ENCODE measurements at regions not wholly inside any gene's neighbourhood (a gene's known extent, or its start where the extent isn't known, plus 50 kb on each side); places are given as distances from the start of the nearest gene placed in this dataset.
A peak's percentile ranks its signal among the peaks of the same experiment; 100 is the strongest.

- DNase-seq = peak in 1 of 3 donors; percentile 44
- no peaks in the 10 kb centered on the region for H3K27me3 ChIP-seq
- no peaks in the 10 kb centered on the region for H3K36me3 ChIP-seq
- TF ChIP-seq POLR2A (IDR thresholded peaks at IDR 0.05) (no peak), CTCF (IDR thresholded peaks at IDR 0.05) (no peak)
- peaks cover 0 to 29% (median 0%) of the 10 kb centered on the region in 4 donors for H3K4me1 ChIP-seq
- H3K9me3 ChIP-seq = no peaks in the 10 kb centered on the region
- H3K4me3 ChIP-seq = no peak overlapping the region
- H3K27ac ChIP-seq = peak overlapping the region; percentile 64 to 83 (median 68)
Measured at GRCh38 chr1:234918181-234918841, 210.3 kb downstream of the TOMM20 start.

- no peaks in the 10 kb centered on the region for H3K9me3 ChIP-seq
- peak in 1 of 3 donors; percentile 44 for DNase-seq
- no peaks in the 10 kb centered on the region for H3K27me3 ChIP-seq
- no peaks in the 10 kb centered on the region for H3K36me3 ChIP-seq
- peaks cover 0 to 36% (median 0%) of the 10 kb centered on the region in 4 donors for H3K4me1 ChIP-seq
- H3K27ac ChIP-seq = peak overlapping the region; percentile 55 to 83 (median 64)
- TF ChIP-seq POLR2A (IDR thresholded peaks at IDR 0.05) (no peak), CTCF (IDR thresholded peaks at IDR 0.05) (no peak)
- no peak overlapping the region for H3K4me3 ChIP-seq
Measured at GRCh38 chr1:234917495-234918180, 211.0 kb downstream of the TOMM20 start.

- H3K27ac ChIP-seq = peak overlapping the region in 1 of 4 donors; percentile 63
- DNase-seq = peak in 2 of 3 donors; percentile 12 to 28
- no peaks in the 10 kb centered on the region for H3K36me3 ChIP-seq
- peaks cover 0 to 36% (median 0%) of the 10 kb centered on the region in 4 donors for H3K4me1 ChIP-seq
- TF ChIP-seq POLR2A (IDR thresholded peaks at IDR 0.05) = no peak
- TF ChIP-seq CTCF (IDR thresholded peaks at IDR 0.05) = no peak
- H3K27me3 ChIP-seq = no peaks in the 10 kb centered on the region
- H3K4me3 ChIP-seq = no peak overlapping the region
- H3K9me3 ChIP-seq = no peaks in the 10 kb centered on the region
Measured at GRCh38 chr1:234916840-234917239, 211.8 kb downstream of the TOMM20 start.

GRCh38 chr1:234915924-234916675 lies 212.5 kb downstream of the TOMM20 start:
- Histone ChIP-seq H3K36me3 (no peaks in the 10 kb centered on the region), H3K4me1 (peaks cover 0 to 36% (median 0%) of the 10 kb centered on the region in 4 donors), H3K4me3 (no peak overlapping the region), H3K9me3 (no peaks in the 10 kb centered on the region), H3K27ac (peak overlapping the region in 1 of 4 donors; percentile 54), H3K27me3 (no peaks in the 10 kb centered on the region)
- no peak for TF ChIP-seq POLR2A (IDR thresholded peaks at IDR 0.05)
- TF ChIP-seq CTCF (IDR thresholded peaks at IDR 0.05) = no peak
- peak in 2 of 3 donors; percentile 27 to 35 for DNase-seq

GRCh38 chr1:234914606-234915290 lies 213.9 kb downstream of the TOMM20 start:
- peak in 2 of 3 donors; percentile 37 for DNase-seq
- H3K27ac ChIP-seq = no peak overlapping the region
- peaks cover 0 to 36% (median 0%) of the 10 kb centered on the region in 4 donors for H3K4me1 ChIP-seq
- no peaks in the 10 kb centered on the region for H3K9me3 ChIP-seq
- no peak overlapping the region for H3K4me3 ChIP-seq
- H3K36me3 ChIP-seq = no peaks in the 10 kb centered on the region
- H3K27me3 ChIP-seq = no peaks in the 10 kb centered on the region
- TF ChIP-seq CTCF (IDR thresholded peaks at IDR 0.05) (no peak), POLR2A (IDR thresholded peaks at IDR 0.05) (no peak)
